ENCODE measurements at regions not wholly inside any gene's neighbourhood (a gene's known extent, or its start where the extent isn't known, plus 50 kb on each side); places are given as distances from the start of the nearest gene placed in this dataset.

- no peak for DNase-seq (ENCODE audit: low read depth, low spot score)
- ChIA-PET CTCF (no interaction called here), POLR2A (no interaction called here), RAD21 (ENCODE audit: low non-redundant PET in 1 of 2, low total read pairs in 2 of 2, uncharacterized antibody in 2 of 2, unreplicated experiment in 2 of 2) (no interaction called here)
- Histone ChIP-seq H3K9me3 (ENCODE audit: control insufficient read depth in 1 of 2, insufficient read depth in 1 of 2, low read depth in 1 of 2, low read length in 2 of 2) (no peaks in the 10 kb centered on the region), H3K9ac (ENCODE audit: low read length) (no peak overlapping the region), H3K4me1 (ENCODE audit: control insufficient read depth in 1 of 2, insufficient read depth in 2 of 2, low read length in 2 of 2) (no peaks in the 10 kb centered on the region), H3K27me3 (ENCODE audit: insufficient read depth, low read length) (0 out of 2 replicates have a peak, but pooled peaks cover 5% of the 10 kb centered on the region), H3K79me2 (ENCODE audit: insufficient read depth, low read length) (no peaks in the 10 kb centered on the region), H3K4me3 (replicated peaks in 1 of 2; ENCODE audit: low read depth in 1 of 2, low read length in 2 of 2) (no peak overlapping the region), H4K20me1 (ENCODE audit: insufficient read depth) (no peaks in the 10 kb centered on the region), H3K27ac (ENCODE audit: low read depth, low read length) (no peak overlapping the region), H3K4me2 (ENCODE audit: low read length) (no peak overlapping the region), H3K36me3 (ENCODE audit: control insufficient read depth in 1 of 2, insufficient read depth in 2 of 2, low read length in 2 of 2) (no peaks in the 10 kb centered on the region), H2AFZ (ENCODE audit: low read depth, low read length, poor library complexity, severe bottlenecking) (no peak overlapping the region), H3K9me2 (ENCODE audit: insufficient read depth) (no peaks in the 10 kb centered on the region)
- intact Hi-C loops (cut with micrococcal nuclease) = no loop called here
- ATAC-seq = no peak
- BruUV-seq (replicated peaks) = no TSS peak
- TF ChIP-seq CBX3 (IDR thresholded peaks at IDR 0.05; ENCODE audit: low read depth) (no peak), SP1 (IDR thresholded peaks at IDR 0.05; ENCODE audit: low read depth) (no peak), POLR2AphosphoS5 (IDR thresholded peaks at IDR 0.05; ENCODE audit: low read depth, low read length) (no peak), TCF7L2 (IDR thresholded peaks at IDR 0.05; ENCODE audit: borderline replicate concordance, extremely low read depth, insufficient read depth, insufficient read length) (no peak), ZBTB33 (IDR thresholded peaks at IDR 0.05; ENCODE audit: extremely low read depth, insufficient replicate concordance, low read length) (no peak), CTCF (IDR thresholded peaks at IDR 0.05 in 2 of 3, conservative IDR thresholded peaks at IDR 0.05 in 1 of 3; ENCODE audit: borderline replicate concordance in 1 of 3, insufficient read depth in 1 of 3, low read depth in 2 of 3, low read length in 2 of 3) (no peak), MAX (IDR thresholded peaks at IDR 0.05) (no peak), EZH2phosphoT487 (IDR thresholded peaks at IDR 0.05; ENCODE audit: borderline replicate concordance) (no peak), ATF3 (IDR thresholded peaks at IDR 0.05) (no peak), ZNF274 (IDR thresholded peaks at IDR 0.05; ENCODE audit: low read depth, low read length) (no peak), ZFX (IDR thresholded peaks at IDR 0.05) (no peak)
Measured at GRCh38 chr5:100270023-100270771, 265.0 kb upstream of the FAM174A start.
